Stimulated activated memory B cell treated with anti-CD40 and anti-IgM and Interleukin-4, amounts not matched to agents 10 μg/mL and 1 μg/mL and 100 μg/mL, for 72 hours (primary cell): ENCODE measurements at regions not wholly inside any gene's neighbourhood (a gene's known extent, or its start where the extent isn't known, plus 50 kb on each side); places are given as distances from the start of the nearest gene placed in this dataset.
"Not testable (repeated sequence)": the region's sequence is repeated elsewhere in the genome, so short reads cannot be mapped to it uniquely, and the experiment has no call there.

Experiments used
- ATAC-seq: fragments of 150-1000 bp; cut with Tn5 transposase; 2 replicates; pipeline ENCODE4 v1.10.0; 2021
- H3K27ac Mint-ChIP-seq: one replicate; pipeline ENCODE4 v1.8.0; 2022; ENCODE audit warnings: mild to moderate bottlenecking, mixed read lengths
- H3K27me3 Mint-ChIP-seq: one replicate; pipeline ENCODE4 v1.8.0; 2022; ENCODE audit warnings: mixed read lengths
- H3K36me3 Mint-ChIP-seq: one replicate; pipeline ENCODE4 v1.8.0; 2022; ENCODE audit warnings: mixed read lengths
- H3K4me1 Mint-ChIP-seq: one replicate; pipeline ENCODE4 v1.8.0; 2022; ENCODE audit warnings: mixed read lengths
- H3K4me3 Mint-ChIP-seq: one replicate; pipeline ENCODE4 v1.8.0; 2022; ENCODE audit warnings: mild to moderate bottlenecking, moderate library complexity, mixed read lengths
- H3K9me3 Mint-ChIP-seq: one replicate; pipeline ENCODE4 v1.8.0; 2022; ENCODE audit warnings: mixed read lengths

DNA sequence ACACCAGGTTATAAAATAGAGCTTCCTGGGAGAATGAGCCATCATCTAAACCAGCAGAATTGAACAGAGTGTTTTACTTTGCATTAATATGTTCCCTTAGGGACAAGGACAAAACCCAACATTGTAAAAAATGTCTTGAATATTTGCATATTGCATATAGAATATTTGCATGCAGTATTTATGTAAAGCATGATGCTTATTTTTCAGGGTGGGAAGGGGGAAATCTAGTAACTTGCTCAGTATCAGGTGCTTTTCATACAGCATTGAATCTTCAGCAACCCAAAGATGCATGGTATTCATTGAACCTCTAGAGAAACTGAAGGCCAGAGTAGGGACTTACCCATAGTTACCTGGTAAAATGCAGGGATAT lies 409.2 kb upstream of the ZMIZ1 start:
- no peak for ATAC-seq
- Mint-ChIP-seq H3K9me3 (no peaks in the 10 kb centered on the region), H3K4me1 (peaks cover 10% of the 10 kb centered on the region), H3K27ac (no peak overlapping the region), H3K4me3 (no peak overlapping the region), H3K36me3 (no peaks in the 10 kb centered on the region), H3K27me3 (peaks cover 17% of the 10 kb centered on the region)

DNA sequence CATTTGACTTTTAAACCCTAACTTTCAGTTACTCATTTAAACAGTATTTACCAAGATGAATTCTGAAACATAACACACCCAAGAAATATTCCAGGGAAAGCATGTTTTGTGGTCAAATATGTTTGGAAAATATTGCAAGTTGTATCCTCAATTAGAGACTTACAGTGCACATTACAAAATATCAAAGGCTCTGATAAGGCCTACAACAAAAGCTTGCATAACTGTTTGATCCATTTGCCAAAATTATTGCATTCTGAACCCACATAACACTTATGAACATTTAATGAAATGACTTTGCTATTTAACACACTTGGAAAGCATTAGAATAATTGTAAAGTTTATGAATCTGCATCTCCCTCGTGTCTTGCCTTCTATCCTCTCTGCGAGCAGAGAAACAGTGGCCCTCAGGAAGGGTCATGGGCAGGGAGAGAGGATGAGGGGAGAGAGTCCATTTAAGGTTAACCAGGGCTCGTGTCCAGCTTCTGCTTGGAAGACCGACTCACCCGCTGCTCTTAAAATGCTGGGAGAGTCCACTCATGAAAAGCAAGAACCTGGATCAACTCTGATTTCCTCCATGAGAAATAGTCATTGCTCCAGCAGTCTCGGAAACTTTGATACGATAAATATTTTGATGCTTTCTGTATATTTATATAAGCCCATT lies 408.2 kb upstream of the ZMIZ1 start:
- peaks cover 17% of the 10 kb centered on the region for H3K27me3 Mint-ChIP-seq
- H3K4me3 Mint-ChIP-seq, result no peak overlapping the region
- no peak overlapping the region for H3K27ac Mint-ChIP-seq
- peaks cover 10% of the 10 kb centered on the region for H3K4me1 Mint-ChIP-seq
- peaks cover 4% of the 10 kb centered on the region for H3K9me3 Mint-ChIP-seq
- no peaks in the 10 kb centered on the region for H3K36me3 Mint-ChIP-seq
- ATAC-seq, result no peak

DNA sequence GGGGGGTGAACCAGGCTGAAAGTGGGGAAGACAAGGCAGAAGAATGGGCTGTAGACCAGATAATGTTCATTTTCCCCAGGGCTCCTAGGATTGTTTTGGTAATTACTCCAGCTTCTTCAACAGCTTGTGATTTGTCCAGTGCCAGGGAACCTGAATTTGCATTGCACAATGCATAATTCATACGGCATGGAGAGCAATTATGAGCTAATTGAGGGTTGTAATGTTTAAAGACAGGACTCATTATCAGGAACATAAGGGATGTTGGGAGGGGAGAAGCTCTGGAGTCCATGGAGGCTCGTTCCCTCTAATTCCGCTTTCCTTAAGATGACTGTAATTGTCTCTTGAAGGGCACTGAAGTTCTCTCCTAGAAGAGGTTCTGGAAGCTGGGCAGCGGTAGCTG lies 405.0 kb upstream of the ZMIZ1 start:
- no peak overlapping the region for H3K27ac Mint-ChIP-seq
- peaks cover 42% of the 10 kb centered on the region for H3K27me3 Mint-ChIP-seq
- no peak for ATAC-seq
- no peak overlapping the region for H3K4me3 Mint-ChIP-seq
- H3K9me3 Mint-ChIP-seq, result peaks cover 9% of the 10 kb centered on the region
- H3K36me3 Mint-ChIP-seq, result no peaks in the 10 kb centered on the region
- peaks cover 4% of the 10 kb centered on the region for H3K4me1 Mint-ChIP-seq

DNA sequence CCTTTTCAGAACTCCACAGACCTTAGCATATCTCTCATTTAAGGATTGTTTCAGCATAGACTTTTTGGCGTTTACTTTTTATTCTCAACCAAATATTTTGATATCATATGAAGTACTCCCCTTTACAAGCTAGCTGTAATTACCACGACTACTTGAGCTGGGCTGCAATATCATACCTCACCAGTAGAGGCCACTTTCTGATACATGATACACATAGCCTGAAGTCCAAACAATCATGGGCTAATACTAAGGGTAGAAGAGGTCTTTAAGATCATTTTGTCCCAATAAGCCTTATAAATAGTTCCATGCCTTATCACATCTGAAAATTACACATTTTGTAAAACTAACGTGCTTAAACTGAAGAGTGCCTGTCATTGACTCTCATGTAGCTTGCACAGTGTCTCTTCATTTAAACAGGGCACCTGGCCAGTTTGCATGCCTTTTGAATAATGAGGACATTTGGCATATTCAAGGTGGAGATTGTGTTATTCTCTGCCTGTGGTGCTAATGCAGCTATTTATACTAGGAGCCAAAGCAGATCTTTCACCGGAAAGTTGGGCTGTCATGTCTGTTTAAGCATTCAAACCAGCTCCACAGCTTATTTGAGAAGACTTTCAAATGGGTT lies 403.7 kb upstream of the ZMIZ1 start:
- Mint-ChIP-seq H3K9me3 (peaks cover 9% of the 10 kb centered on the region), H3K4me1 (no peaks in the 10 kb centered on the region), H3K4me3 (no peak overlapping the region), H3K36me3 (no peaks in the 10 kb centered on the region), H3K27me3 (peaks cover 51% of the 10 kb centered on the region), H3K27ac (no peak overlapping the region)
- ATAC-seq, result no peak

DNA sequence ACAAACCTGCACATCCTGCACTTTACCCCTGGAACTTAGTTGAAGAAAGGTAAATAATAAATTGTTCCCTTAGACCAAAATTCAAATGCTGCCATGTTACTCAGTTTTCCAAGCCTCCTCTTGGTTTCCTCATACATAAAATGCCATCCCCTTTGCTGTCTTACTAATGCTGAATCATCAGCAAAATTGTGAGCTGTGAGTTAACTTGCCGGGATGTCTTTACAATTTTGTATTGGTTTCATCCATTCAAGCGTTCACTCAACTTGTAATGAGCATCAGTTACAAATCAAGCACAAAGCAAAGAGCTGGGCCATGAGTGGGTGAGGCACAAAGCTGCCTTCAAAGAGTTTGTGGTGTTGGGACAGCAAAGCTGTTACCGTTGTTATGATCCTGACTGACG lies 395.8 kb upstream of the ZMIZ1 start:
- Mint-ChIP-seq H3K9me3 (peaks cover 5% of the 10 kb centered on the region), H3K36me3 (no peaks in the 10 kb centered on the region), H3K4me1 (no peaks in the 10 kb centered on the region), H3K4me3 (no peak overlapping the region), H3K27ac (no peak overlapping the region), H3K27me3 (peaks cover 16% of the 10 kb centered on the region)
- no peak for ATAC-seq

DNA sequence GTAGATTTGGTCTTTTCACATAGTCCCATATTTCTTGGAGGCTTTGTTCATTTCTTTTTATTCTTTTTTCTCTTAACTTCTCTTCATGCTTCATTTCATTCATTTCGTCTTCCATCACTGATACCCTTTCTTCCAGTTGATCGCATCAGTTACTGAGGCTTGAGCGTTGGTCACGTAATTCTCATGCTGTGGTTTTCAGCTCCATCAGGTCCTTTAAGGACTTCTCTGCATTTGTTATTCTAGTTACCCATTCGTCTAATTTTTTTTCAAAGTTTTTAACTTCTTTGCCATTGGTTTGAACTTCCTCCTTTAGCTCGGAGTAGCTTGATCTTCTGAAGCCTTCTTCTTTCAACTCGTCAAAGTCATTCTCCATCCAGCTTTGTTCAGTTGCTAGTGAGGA lies 387.6 kb upstream of the ZMIZ1 start:
- not testable (repeated sequence) for H3K36me3 Mint-ChIP-seq, H3K4me3 Mint-ChIP-seq, H3K27ac Mint-ChIP-seq, H3K4me1 Mint-ChIP-seq, H3K9me3 Mint-ChIP-seq, ATAC-seq
- peaks cover 12% of the 10 kb centered on the region for H3K27me3 Mint-ChIP-seq

DNA sequence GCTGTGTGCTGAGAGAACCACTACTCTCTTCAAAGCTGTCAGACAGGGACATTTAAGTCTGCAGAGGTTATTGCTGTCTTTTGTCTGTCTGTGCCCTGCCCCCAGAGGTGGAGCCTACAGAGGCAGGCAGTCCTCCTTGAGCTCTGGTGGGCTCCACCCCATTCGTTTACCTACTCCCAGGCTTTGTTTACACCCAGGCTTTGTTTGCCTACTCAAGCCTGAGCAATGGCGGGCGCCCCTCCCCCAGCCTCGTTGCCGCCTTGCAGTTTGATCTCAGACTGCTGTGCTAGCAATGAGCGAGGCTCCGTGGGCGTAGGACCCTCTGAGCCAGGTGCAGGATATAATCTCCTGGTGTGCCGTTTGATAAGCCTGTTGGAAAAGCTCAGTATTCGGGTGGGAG lies 386.8 kb upstream of the ZMIZ1 start:
- H3K36me3 Mint-ChIP-seq, H3K4me1 Mint-ChIP-seq, H3K27ac Mint-ChIP-seq, H3K4me3 Mint-ChIP-seq, ATAC-seq, H3K9me3 Mint-ChIP-seq: not testable (repeated sequence)
- H3K27me3 Mint-ChIP-seq, result peaks cover 20% of the 10 kb centered on the region

DNA sequence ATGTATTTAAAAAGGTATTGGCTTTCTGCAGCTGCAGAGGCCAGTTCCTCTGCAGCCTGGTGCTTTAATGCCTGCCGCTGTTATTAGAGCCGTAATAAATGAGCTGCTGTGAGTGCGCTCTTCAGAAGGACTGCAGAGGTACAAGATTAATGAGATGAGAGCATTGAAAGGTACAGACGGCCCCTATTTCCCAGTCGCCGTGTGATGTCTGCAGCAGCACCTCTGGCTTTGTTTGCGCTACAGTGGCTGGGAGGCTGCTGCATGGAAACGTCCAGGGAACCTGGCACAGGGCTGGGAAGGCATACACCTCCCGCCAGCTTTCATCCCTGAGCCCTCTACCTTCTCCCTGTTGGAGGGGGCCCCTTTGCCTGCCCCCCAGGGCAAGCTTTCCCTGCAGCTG lies 383.8 kb upstream of the ZMIZ1 start:
- H3K4me1 Mint-ChIP-seq, result no peaks in the 10 kb centered on the region
- H3K9me3 Mint-ChIP-seq, result peaks cover 2% of the 10 kb centered on the region
- H3K27me3 Mint-ChIP-seq, result peaks cover 25% of the 10 kb centered on the region
- H3K4me3 Mint-ChIP-seq, result no peak overlapping the region
- no peaks in the 10 kb centered on the region for H3K36me3 Mint-ChIP-seq
- no peak for ATAC-seq
- H3K27ac Mint-ChIP-seq, result no peak overlapping the region

DNA sequence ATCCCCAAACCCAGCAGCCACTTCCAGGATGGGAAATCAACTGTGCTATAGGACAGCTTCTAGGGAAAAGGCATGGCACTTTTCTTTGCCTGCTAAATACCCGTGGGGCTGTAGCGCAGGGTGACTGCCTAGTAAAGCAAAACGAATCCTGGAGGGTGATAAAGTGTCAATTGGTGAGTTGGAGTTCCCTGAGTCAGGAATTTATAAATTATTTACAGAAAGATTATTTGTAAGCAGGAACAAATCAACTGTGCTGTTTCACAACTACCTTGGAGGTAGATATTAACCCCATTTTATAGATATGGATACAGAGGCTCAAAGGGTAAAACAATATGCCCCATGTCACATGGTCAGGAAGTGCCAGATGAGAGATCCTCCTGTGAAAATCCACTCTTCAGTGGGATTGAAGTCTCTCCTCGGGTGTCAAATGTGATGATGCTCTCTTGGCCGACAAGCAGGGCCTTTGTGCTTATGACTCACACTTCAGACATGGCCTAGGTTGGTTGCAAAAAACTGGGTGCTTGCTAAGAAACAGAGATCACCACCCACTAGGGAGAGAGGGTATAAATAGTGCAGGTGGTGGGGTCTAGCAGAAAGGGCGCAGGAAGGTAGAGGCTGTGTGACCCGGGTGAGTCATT lies 383.2 kb upstream of the ZMIZ1 start:
- H3K27ac Mint-ChIP-seq, result no peak overlapping the region
- no peak for ATAC-seq
- no peak overlapping the region for H3K4me3 Mint-ChIP-seq
- peaks cover 25% of the 10 kb centered on the region for H3K27me3 Mint-ChIP-seq
- H3K9me3 Mint-ChIP-seq, result peaks cover 2% of the 10 kb centered on the region
- H3K36me3 Mint-ChIP-seq, result no peaks in the 10 kb centered on the region
- H3K4me1 Mint-ChIP-seq, result no peaks in the 10 kb centered on the region

DNA sequence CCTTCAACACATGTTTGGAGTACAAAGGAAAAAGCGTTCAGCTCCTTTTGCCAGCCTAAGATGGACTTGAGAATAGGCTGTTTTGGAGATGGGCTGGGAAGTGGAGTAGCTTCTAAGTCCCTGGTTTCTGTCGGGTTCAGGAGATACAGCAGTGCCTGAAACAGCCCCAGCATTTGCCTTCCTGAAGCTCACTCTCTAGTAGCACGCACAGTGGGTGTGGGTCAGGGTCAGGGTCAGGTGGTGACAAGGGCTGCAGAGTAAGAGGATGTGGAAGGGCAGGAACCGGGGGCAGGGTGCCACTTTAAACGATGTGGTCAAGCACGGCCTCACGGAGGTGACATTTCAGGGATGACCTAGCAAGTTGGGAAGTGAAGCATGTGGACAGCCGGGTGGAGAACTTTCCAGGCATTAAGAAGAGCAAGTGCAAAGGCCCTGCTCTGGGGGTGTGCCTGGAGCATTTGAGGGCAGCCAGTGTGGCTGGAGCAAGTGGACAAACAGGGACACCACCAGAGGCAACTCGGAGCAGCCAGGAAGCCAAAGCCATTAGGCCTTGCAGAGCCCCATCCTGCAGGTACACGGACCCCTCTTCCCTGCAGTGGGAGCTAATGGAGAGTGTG lies 382.2 kb upstream of the ZMIZ1 start:
- Mint-ChIP-seq H3K4me1 (no peaks in the 10 kb centered on the region), H3K27me3 (peaks cover 16% of the 10 kb centered on the region), H3K27ac (no peak overlapping the region), H3K36me3 (no peaks in the 10 kb centered on the region), H3K4me3 (no peak overlapping the region), H3K9me3 (no peaks in the 10 kb centered on the region)
- ATAC-seq, result no peak

DNA sequence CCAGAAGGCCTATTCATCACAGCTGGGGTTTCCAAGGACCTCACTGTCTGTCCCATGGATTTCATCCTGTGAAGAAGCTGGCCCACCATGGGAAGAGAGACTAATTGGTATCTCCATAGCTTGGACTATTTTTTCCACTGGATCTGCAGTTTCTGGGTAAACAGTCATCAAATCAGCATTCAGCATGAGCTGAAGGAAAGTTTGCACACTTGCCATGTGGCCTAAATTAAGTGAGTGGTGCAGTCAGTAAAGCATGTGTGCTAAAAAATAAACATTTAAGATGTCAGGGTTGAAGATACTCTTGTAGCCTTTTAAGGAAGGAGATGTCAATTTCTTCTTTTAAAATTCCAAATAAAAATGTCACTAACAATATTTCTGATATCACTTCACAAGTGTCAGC lies 381.1 kb upstream of the ZMIZ1 start:
- Mint-ChIP-seq H3K4me1 (no peaks in the 10 kb centered on the region), H3K9me3 (no peaks in the 10 kb centered on the region), H3K27ac (no peak overlapping the region), H3K4me3 (no peak overlapping the region), H3K36me3 (no peaks in the 10 kb centered on the region), H3K27me3 (peaks cover 14% of the 10 kb centered on the region)
- no peak for ATAC-seq

DNA sequence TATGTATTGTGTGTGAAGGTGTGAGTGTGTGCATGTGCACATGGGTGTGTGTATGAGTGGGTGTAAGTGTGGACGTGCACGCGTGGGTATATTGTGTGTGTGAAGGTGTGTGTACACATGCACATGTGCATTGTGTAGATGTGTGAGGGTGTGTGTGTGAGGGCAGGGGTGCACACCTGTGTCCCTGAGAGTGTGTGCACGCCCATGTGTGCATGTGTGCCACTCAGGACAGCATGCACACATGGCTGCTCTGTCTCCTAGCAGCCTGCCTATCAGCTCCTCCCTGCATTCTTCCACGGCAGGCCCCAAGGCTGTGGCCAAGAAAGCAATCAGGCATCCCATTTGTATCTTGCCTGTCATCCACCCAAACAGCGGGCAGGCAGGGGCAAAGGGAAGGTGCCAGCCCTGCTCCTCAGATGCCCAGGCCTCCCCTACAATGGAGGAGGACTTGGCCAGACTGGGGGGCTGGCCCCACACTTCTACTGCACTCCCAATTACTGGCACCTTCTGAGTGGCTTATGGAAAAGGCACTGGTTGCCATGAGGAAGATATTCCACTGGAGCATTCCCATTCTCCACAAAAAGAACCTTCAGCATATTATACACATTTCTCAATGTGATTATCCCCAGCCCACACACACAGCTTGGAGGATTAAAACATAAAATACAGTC lies 380.4 kb upstream of the ZMIZ1 start:
- Mint-ChIP-seq H3K36me3 (no peaks in the 10 kb centered on the region), H3K27me3 (peaks cover 14% of the 10 kb centered on the region), H3K4me1 (no peaks in the 10 kb centered on the region), H3K4me3 (no peak overlapping the region), H3K9me3 (no peaks in the 10 kb centered on the region), H3K27ac (no peak overlapping the region)
- ATAC-seq, result no peak

DNA sequence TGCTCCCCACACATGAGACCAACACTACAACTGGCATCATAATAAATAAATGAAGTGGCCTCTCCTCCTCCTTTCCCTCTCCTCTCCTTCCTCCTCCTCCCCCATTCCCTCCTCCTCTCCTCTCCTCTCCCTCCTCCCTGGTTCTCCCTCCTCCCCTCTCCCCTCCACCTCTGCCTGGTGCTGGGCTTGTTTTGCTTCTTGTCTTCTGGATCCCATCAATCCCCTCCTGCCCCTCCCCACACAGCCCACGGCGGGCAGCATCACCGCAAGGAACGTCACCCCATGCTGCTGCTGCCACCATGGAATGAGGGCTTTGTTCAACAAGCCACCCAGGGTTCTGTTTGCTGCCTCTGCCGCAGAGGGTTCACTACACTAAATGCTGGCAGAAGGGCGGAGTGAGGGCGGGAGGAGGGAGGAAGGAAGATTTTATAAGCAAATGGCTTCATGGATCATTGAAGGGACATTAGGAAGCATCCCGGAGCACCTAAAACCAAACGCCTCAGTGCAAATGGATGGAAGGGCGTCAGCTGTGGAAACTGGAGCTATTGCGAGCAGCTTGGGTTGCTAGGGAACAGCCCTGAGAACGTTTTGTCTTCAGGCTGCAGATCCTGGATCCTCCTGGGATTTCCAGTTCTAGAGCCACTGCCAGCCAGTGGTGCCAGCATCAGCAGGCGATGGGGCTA lies 379.7 kb upstream of the ZMIZ1 start:
- no peak for ATAC-seq
- no peaks in the 10 kb centered on the region for H3K4me1 Mint-ChIP-seq
- H3K4me3 Mint-ChIP-seq, result no peak overlapping the region
- H3K36me3 Mint-ChIP-seq, result no peaks in the 10 kb centered on the region
- H3K27ac Mint-ChIP-seq, result no peak overlapping the region
- no peaks in the 10 kb centered on the region for H3K9me3 Mint-ChIP-seq
- H3K27me3 Mint-ChIP-seq, result peaks cover 14% of the 10 kb centered on the region

DNA sequence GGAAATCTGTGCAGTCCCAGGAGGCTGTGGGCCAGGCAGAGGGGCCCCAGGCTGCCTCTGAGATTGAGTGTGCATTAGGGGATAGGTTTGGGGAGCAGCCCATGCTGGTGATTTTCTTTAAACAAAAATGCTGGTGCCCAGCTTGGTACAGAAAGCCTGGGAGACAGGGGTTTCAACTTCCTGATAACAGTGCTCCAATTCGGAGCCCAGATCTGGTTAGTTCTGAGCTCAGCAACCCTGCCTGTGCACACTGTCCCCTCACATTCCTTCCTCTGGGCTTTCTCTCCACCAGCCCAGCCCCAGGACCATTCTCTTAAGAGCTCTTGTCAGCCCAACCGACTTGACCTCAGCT lies 379.2 kb upstream of the ZMIZ1 start:
- no peaks in the 10 kb centered on the region for H3K36me3 Mint-ChIP-seq
- ATAC-seq, result no peak
- no peak overlapping the region for H3K27ac Mint-ChIP-seq
- no peak overlapping the region for H3K4me3 Mint-ChIP-seq
- H3K9me3 Mint-ChIP-seq, result no peaks in the 10 kb centered on the region
- H3K4me1 Mint-ChIP-seq, result no peaks in the 10 kb centered on the region
- peaks cover 14% of the 10 kb centered on the region for H3K27me3 Mint-ChIP-seq
